MM.1S (cell line): ENCODE measurements at regions not wholly inside any gene's neighbourhood (a gene's known extent, or its start where the extent isn't known, plus 50 kb on each side); places are given as distances from the start of the nearest gene placed in this dataset.

Experiments
- DNase-seq: peaks from one replicate; pipeline ENCODE4 v3.0.0-alpha.2; 2015
- H2AFZ ChIP-seq: fragments of 300-600 bp; sonication (generic); 2 replicates; pipeline ENCODE4 v1.6.0; 2016; ENCODE audit warnings: antibody characterized with exemption, low read length
- H3F3A ChIP-seq: fragments of 300-600 bp; sonication (generic); 2 replicates; pipeline ENCODE4 v1.6.1; 2016; ENCODE audit warnings: mild to moderate bottlenecking, antibody characterized with exemption, low read length, moderate library complexity, mixed read lengths; ENCODE audit not compliant: insufficient read depth
- H3K27ac ChIP-seq: fragments of 300-600 bp; sonication (generic); 2 replicates; pipeline ENCODE4 v1.5.1; 2016; ENCODE audit warnings: mild to moderate bottlenecking, low read length
- H3K27me3 ChIP-seq: fragments of 300-600 bp; sonication (generic); replicated peaks from 2 replicates; pipeline ENCODE4 v1.6.0; 2016; ENCODE audit warnings: low read length; ENCODE audit not compliant: insufficient read depth
- H3K36me3 ChIP-seq: fragments of 300-600 bp; sonication (generic); replicated peaks from 2 replicates; pipeline ENCODE4 v1.6.1; 2016; ENCODE audit warnings: mild to moderate bottlenecking, low read length, mixed read lengths; ENCODE audit not compliant: insufficient read depth
- H3K4me1 ChIP-seq: fragments of 300-600 bp; sonication (generic); 2 replicates; pipeline ENCODE4 v1.6.1; 2016; ENCODE audit warnings: low read length, mixed read lengths
- H3K4me2 ChIP-seq: fragments of 300-600 bp; sonication (generic); 2 replicates; pipeline ENCODE4 v1.6.0; 2016; ENCODE audit warnings: low read depth, low read length
- H3K4me3 ChIP-seq: fragments of 300-600 bp; sonication (generic); 2 replicates; pipeline ENCODE4 v1.5.1; 2016; ENCODE audit warnings: low read length, mixed read lengths
- H3K79me2 ChIP-seq: fragments of 300-600 bp; sonication (generic); 2 replicates; pipeline ENCODE4 v1.6.1; 2016; ENCODE audit warnings: mixed run types, low read length, mixed read lengths
- H3K9ac ChIP-seq: fragments of 300-600 bp; sonication (generic); 2 replicates; pipeline ENCODE4 v1.6.1; 2016; ENCODE audit warnings: low read length, mixed read lengths
- H3K9me2 ChIP-seq: fragments of 300-600 bp; sonication (generic); replicated peaks from 2 replicates; pipeline ENCODE4 v1.6.1; 2016; ENCODE audit warnings: mild to moderate bottlenecking, low read length, mixed read lengths; ENCODE audit not compliant: insufficient read depth
- H3K9me3 ChIP-seq: fragments of 300-600 bp; sonication (generic); replicated peaks from 2 replicates; pipeline ENCODE4 v1.6.1; 2016; ENCODE audit warnings: mild to moderate bottlenecking, low read length, mixed read lengths; ENCODE audit not compliant: insufficient read depth
- H4K20me1 ChIP-seq: fragments of 300-600 bp; sonication (generic); 2 replicates; pipeline ENCODE4 v1.6.1; 2016; ENCODE audit warnings: mild to moderate bottlenecking, low read length, moderate library complexity, mixed read lengths; ENCODE audit not compliant: insufficient read depth
- CTCF ChIP-seq: fragments of 300-600 bp; sonication (generic); IDR thresholded peaks from 2 replicates; pipeline ENCODE4 v1.5.1; 2016; ENCODE audit warnings: antibody characterized with exemption, low read length, mixed read lengths
- EZH2 ChIP-seq: fragments of 300-600 bp; sonication (generic); optimal IDR thresholded peaks from 2 replicates; pipeline ENCODE3; 2017; ENCODE audit warnings: low read depth, mild to moderate bottlenecking, antibody characterized with exemption, low read length, mixed read lengths
- EZH2phosphoT487 ChIP-seq: fragments of 300-600 bp; sonication (generic); IDR thresholded peaks from 2 replicates; pipeline ENCODE4 v1.6.1; 2018; ENCODE audit warnings: antibody characterized with exemption, low read length

GRCh38 chr4:22287631-22288030, 228.2 kb downstream of the ADGRA3 start:
- Histone ChIP-seq H4K20me1 (no peaks in the 10 kb centered on the region), H3K27me3 (no peaks in the 10 kb centered on the region)
- no peak for DNase-seq

GRCh38 chr4:22268350-22269025, 247.4 kb downstream of the ADGRA3 start:
- Histone ChIP-seq H3K9me2 (no peaks in the 10 kb centered on the region), H3F3A (no peaks in the 10 kb centered on the region), H3K36me3 (no peaks in the 10 kb centered on the region), H3K27me3 (no peaks in the 10 kb centered on the region), H2AFZ (no peak overlapping the region), H3K4me3 (no peak overlapping the region), H3K4me2 (no peak overlapping the region), H3K9ac (no peak overlapping the region), H3K4me1 (no peaks in the 10 kb centered on the region), H3K27ac (no peak overlapping the region), H4K20me1 (no peaks in the 10 kb centered on the region), H3K79me2 (no peaks in the 10 kb centered on the region), H3K9me3 (no peaks in the 10 kb centered on the region)
- TF ChIP-seq CTCF, result no peak
- no peak for TF ChIP-seq EZH2
- TF ChIP-seq EZH2phosphoT487, result no peak
- no peak for DNase-seq

More at GRCh38 chr4:22287631-22288030, 228.2 kb downstream of the ADGRA3 start:
- H3F3A ChIP-seq, result no peaks in the 10 kb centered on the region
- no peak overlapping the region for H3K4me3 ChIP-seq
- no peak overlapping the region for H3K4me2 ChIP-seq
- H3K79me2 ChIP-seq, result no peaks in the 10 kb centered on the region
- H3K9ac ChIP-seq, result no peak overlapping the region
- H3K4me1 ChIP-seq, result no peaks in the 10 kb centered on the region
- H3K9me3 ChIP-seq, result no peaks in the 10 kb centered on the region
- TF ChIP-seq EZH2 (no peak), EZH2phosphoT487 (no peak), CTCF (no peak)
- H3K36me3 ChIP-seq, result no peaks in the 10 kb centered on the region
- H3K9me2 ChIP-seq, result no peaks in the 10 kb centered on the region
- no peak overlapping the region for H3K27ac ChIP-seq
- H2AFZ ChIP-seq, result no peak overlapping the region

- Histone ChIP-seq H3K36me3 (no peaks in the 10 kb centered on the region), H3K4me3 (no peak overlapping the region), H3K9me2 (no peaks in the 10 kb centered on the region), H2AFZ (no peak overlapping the region), H3K9me3 (no peaks in the 10 kb centered on the region), H3F3A (no peaks in the 10 kb centered on the region), H3K4me2 (no peak overlapping the region), H3K27me3 (no peaks in the 10 kb centered on the region), H3K4me1 (no peaks in the 10 kb centered on the region), H3K27ac (no peak overlapping the region), H3K79me2 (no peaks in the 10 kb centered on the region), H3K9ac (no peak overlapping the region), H4K20me1 (no peaks in the 10 kb centered on the region)
- no peak for TF ChIP-seq EZH2phosphoT487
- no peak for TF ChIP-seq EZH2
- no peak for TF ChIP-seq CTCF
- DNase-seq, result no peak
Measured at GRCh38 chr4:22264261-22264660, 251.6 kb downstream of the ADGRA3 start.
